ENCODE measurements at regions not wholly inside any gene's neighbourhood (a gene's known extent, or its start where the extent isn't known, plus 50 kb on each side); places are given as distances from the start of the nearest gene placed in this dataset.

GRCh38 chr4:144451766-144452450 is 194.0 kb upstream of the HHIP start:
- Histone ChIP-seq H3K27ac (ENCODE audit: low read depth, low read length, poor library complexity, severe bottlenecking) (no peak overlapping the region), H3K36me3 (ENCODE audit: insufficient read depth, low read length, poor library complexity, severe bottlenecking) (no peaks in the 10 kb centered on the region), H3K27me3 (replicated peaks; ENCODE audit: insufficient read depth, low read depth, low read length, poor library complexity) (no peaks in the 10 kb centered on the region), H3K4me3 (ENCODE audit: low read depth, low read length, poor library complexity, severe bottlenecking) (no peak overlapping the region), H3K4me1 (ENCODE audit: insufficient read depth, low read length, poor library complexity, severe bottlenecking) (no peaks in the 10 kb centered on the region), H3K9me3 (ENCODE audit: low read depth, low read length, poor library complexity, severe bottlenecking) (no peaks in the 10 kb centered on the region)
- POLR2A ChIA-PET (ENCODE audit: low non-redundant PET): no interaction called here
- DNase-seq (ENCODE audit: low spot score): no peak
- TF ChIP-seq EZH2 (IDR thresholded peaks at IDR 0.05; ENCODE audit: borderline replicate concordance, low read depth, low read length, poor library complexity, severe bottlenecking): no peak
- TF ChIP-seq CTCF (conservative IDR thresholded peaks at IDR 0.05; ENCODE audit: low read depth, low read length): no peak
- CTCF ChIA-PET: no interaction called here
- intact Hi-C loops (cut with micrococcal nuclease; ENCODE audit: unreplicated experiment): no loop called here
- no TSS peak for BruUV-seq (replicated peaks)

GRCh38 chr4:144456196-144456595 is 189.8 kb upstream of the HHIP start:
- Histone ChIP-seq H3K4me1 (ENCODE audit: insufficient read depth, low read length, poor library complexity, severe bottlenecking) (no peaks in the 10 kb centered on the region), H3K36me3 (ENCODE audit: insufficient read depth, low read length, poor library complexity, severe bottlenecking) (no peaks in the 10 kb centered on the region), H3K27me3 (replicated peaks; ENCODE audit: insufficient read depth, low read depth, low read length, poor library complexity) (no peaks in the 10 kb centered on the region), H3K4me3 (ENCODE audit: low read depth, low read length, poor library complexity, severe bottlenecking) (no peak overlapping the region), H3K27ac (ENCODE audit: low read depth, low read length, poor library complexity, severe bottlenecking) (no peak overlapping the region), H3K9me3 (ENCODE audit: low read depth, low read length, poor library complexity, severe bottlenecking) (no peaks in the 10 kb centered on the region)
- TF ChIP-seq CTCF (conservative IDR thresholded peaks at IDR 0.05; ENCODE audit: low read depth, low read length) (no peak), EZH2 (IDR thresholded peaks at IDR 0.05; ENCODE audit: borderline replicate concordance, low read depth, low read length, poor library complexity, severe bottlenecking) (no peak)
- DNase-seq (ENCODE audit: low spot score): no peak
- intact Hi-C loops (cut with micrococcal nuclease; ENCODE audit: unreplicated experiment): no loop called here
- no TSS peak for BruUV-seq (replicated peaks)
- ChIA-PET POLR2A (ENCODE audit: low non-redundant PET) (no interaction called here), CTCF (no interaction called here)

DNA sequence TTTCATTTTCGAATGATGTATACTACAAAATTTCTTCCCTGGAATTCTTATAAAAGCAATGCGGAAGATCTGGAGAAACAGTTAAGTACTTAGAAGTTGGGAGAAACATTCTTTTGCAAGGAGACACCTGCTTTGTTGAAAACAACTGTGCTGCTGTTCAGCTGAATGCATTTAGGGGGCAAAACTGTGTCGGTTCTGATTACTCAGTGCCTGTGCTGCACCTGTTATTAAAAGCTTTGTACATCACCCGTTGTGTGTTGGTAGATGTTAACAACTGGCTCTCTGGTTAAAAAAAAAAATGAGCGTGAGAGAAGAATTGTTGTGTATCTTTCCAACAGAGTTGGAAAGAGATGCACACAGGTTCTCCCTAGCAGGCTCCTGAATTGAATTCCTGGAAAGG is 184.1 kb upstream of the HHIP start:
- POLR2A ChIA-PET (ENCODE audit: low non-redundant PET): no interaction called here
- H3K27ac ChIP-seq (ENCODE audit: low read depth, low read length, poor library complexity, severe bottlenecking): no peak overlapping the region
- intact Hi-C loops (cut with micrococcal nuclease; ENCODE audit: unreplicated experiment): no loop called here
- H3K27me3 ChIP-seq (replicated peaks; ENCODE audit: insufficient read depth, low read depth, low read length, poor library complexity): no peaks in the 10 kb centered on the region
- no peaks in the 10 kb centered on the region for H3K9me3 ChIP-seq (ENCODE audit: low read depth, low read length, poor library complexity, severe bottlenecking)
- no peak for TF ChIP-seq CTCF (conservative IDR thresholded peaks at IDR 0.05; ENCODE audit: low read depth, low read length)
- no peaks in the 10 kb centered on the region for H3K4me1 ChIP-seq (ENCODE audit: insufficient read depth, low read length, poor library complexity, severe bottlenecking)
- no peak overlapping the region for H3K4me3 ChIP-seq (ENCODE audit: low read depth, low read length, poor library complexity, severe bottlenecking)
- DNase-seq (ENCODE audit: low spot score): no peak
- no peaks in the 10 kb centered on the region for H3K36me3 ChIP-seq (ENCODE audit: insufficient read depth, low read length, poor library complexity, severe bottlenecking)
- CTCF ChIA-PET: no interaction called here
- no TSS peak for BruUV-seq (replicated peaks)
